ENCODE measurements at regions not wholly inside any gene's neighbourhood (a gene's known extent, or its start where the extent isn't known, plus 50 kb on each side); places are given as distances from the start of the nearest gene placed in this dataset.

DNA sequence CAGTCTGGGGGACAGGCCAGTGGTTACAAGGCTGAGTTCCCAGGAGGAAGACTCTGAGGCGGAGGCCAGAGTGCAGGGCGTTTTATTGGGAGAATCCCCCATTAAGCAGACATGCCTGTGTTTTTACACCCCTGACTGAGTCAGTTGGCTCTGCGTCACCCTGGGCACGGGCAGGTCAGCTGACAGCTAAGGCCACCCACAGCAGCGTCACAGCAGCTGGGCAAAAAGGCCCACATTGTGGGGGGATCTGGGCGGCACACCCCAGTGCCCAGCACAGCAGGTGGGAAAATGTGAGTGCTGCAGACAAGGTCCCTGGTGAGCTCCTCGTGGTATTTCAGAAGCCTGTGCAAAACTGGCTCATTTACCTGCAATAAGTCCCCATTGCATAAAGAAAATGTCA lies 184.7 kb downstream of the AACS start:
- TF ChIP-seq, protein P1, sequence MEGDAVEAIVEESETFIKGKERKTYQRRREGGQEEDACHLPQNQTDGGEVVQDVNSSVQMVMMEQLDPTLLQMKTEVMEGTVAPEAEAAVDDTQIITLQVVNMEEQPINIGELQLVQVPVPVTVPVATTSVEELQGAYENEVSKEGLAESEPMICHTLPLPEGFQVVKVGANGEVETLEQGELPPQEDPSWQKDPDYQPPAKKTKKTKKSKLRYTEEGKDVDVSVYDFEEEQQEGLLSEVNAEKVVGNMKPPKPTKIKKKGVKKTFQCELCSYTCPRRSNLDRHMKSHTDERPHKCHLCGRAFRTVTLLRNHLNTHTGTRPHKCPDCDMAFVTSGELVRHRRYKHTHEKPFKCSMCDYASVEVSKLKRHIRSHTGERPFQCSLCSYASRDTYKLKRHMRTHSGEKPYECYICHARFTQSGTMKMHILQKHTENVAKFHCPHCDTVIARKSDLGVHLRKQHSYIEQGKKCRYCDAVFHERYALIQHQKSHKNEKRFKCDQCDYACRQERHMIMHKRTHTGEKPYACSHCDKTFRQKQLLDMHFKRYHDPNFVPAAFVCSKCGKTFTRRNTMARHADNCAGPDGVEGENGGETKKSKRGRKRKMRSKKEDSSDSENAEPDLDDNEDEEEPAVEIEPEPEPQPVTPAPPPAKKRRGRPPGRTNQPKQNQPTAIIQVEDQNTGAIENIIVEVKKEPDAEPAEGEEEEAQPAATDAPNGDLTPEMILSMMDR (conservative IDR thresholded peaks at IDR 0.05; ENCODE audit: low read length), result no peak
- no peak for TF ChIP-seq EZH2phosphoT487 (IDR thresholded peaks at IDR 0.05; ENCODE audit: borderline replicate concordance, low read depth, low read length)
